HCT116 (cell line): ENCODE measurements at regions not wholly inside any gene's neighbourhood (a gene's known extent, or its start where the extent isn't known, plus 50 kb on each side); places are given as distances from the start of the nearest gene placed in this dataset.

Source experiments
- ATAC-seq: fragments of 200-7000 bp; cut with Tn5 transposase; 2 replicates; pipeline ENCODE4 v1.9.1; 2020; ENCODE audit warnings: mild to moderate bottlenecking, moderate library complexity
- BruUV-seq: library from RNA; stranded (reverse); fragments of 400-500 nt; replicated peaks from 2 replicates; lab custom pipeline; 2021; lab: Mats Ljungman, UMichigan
- CTCF ChIA-PET: fragments of 300-600 bp; sonication (Branson Sonifier 250); formaldehyde crosslinking; loops from one replicate; lab custom pipeline; 2021; ENCODE audit warnings: antibody characterized with exemption; lab: Charles Lee
- POLR2A ChIA-PET: fragments of 300-600, 350-600 bp; sonication (Branson Sonifier 250); formaldehyde crosslinking; loops from one replicate; lab custom pipeline; 2021; ENCODE audit warnings: antibody characterized with exemption; lab: Charles Lee
- RAD21 ChIA-PET, 2 experiments: fragments of 300-600 bp; sonication (Branson Sonifier 250); formaldehyde crosslinking; loops; one replicate each; lab custom pipeline; 2023; ENCODE audit warnings: low total read pairs in 2 of 2; ENCODE audit not compliant: uncharacterized antibody in 2 of 2, unreplicated experiment in 2 of 2, low non-redundant PET in 1 of 2; lab: Charles Lee
- DNase-seq: peaks from one replicate; pipeline ENCODE4 v3.0.0-alpha.2; 2010; ENCODE audit warnings: low read depth, low spot score
- H2AFZ ChIP-seq: fragments of 200-600 bp; shearing (Covaris generic), sonication (generic); 2 replicates; pipeline ENCODE4 v1.6.1; 2017; ENCODE audit warnings: low read depth, mixed run types, mixed read lengths, antibody characterized with exemption, low read length; ENCODE audit not compliant: poor library complexity, severe bottlenecking
- H3K27ac ChIP-seq: 2 replicates; pipeline ENCODE4 v1.5.1; 2012; ENCODE audit warnings: low read depth, low read length
- H3K27me3 ChIP-seq: fragments of 200-600 bp; sonication (generic); 2 replicates; pipeline ENCODE4 v1.6.1; 2016; ENCODE audit warnings: mixed run types, low read length, mixed read lengths; ENCODE audit not compliant: insufficient read depth
- H3K36me3 ChIP-seq, 2 experiments: fragments of 200-500 bp in 1 of 2; fragments of 200-600 bp in 1 of 2; sonication (Bioruptor generic) in 1 of 2; sonication (generic) in 1 of 2; 2 replicates each; pipeline versions ENCODE4 v1.5.1 to v1.6.1; 2014 to 2016; ENCODE audit warnings: low read length in 2 of 2, inconsistent platforms in 1 of 2, mixed read lengths in 1 of 2, mixed run types in 1 of 2; ENCODE audit not compliant: insufficient read depth in 2 of 2, control insufficient read depth in 1 of 2
- H3K4me1 ChIP-seq, 2 experiments: fragments of 200-600 bp in 1 of 2; sonication (generic) in 1 of 2; 2 replicates each; pipeline versions ENCODE4 v1.5.1 to v1.6.1; 2012 to 2017; ENCODE audit warnings: low read length in 2 of 2, inconsistent platforms in 1 of 2, mild to moderate bottlenecking in 1 of 2, mixed read lengths in 1 of 2, mixed run types in 1 of 2, moderate library complexity in 1 of 2; ENCODE audit not compliant: insufficient read depth in 2 of 2, control insufficient read depth in 1 of 2
- H3K4me2 ChIP-seq: fragments of 200-600 bp; sonication (generic); 2 replicates; pipeline ENCODE4 v1.6.1; 2017; ENCODE audit warnings: mixed run types, low read length, mixed read lengths
- H3K4me3 ChIP-seq, 2 experiments: fragments of 200-600 bp in 1 of 2; sonication (generic) in 1 of 2; replicated peaks in 1 of 2; 2 replicates each; pipeline ENCODE4 v1.5.1; 2011 to 2016; ENCODE audit warnings: low read length in 2 of 2, control low read depth in 1 of 2, low read depth in 1 of 2, mild to moderate bottlenecking in 1 of 2, mixed read lengths in 1 of 2, mixed run types in 1 of 2
- H3K79me2 ChIP-seq: fragments of 200-600 bp; sonication (generic); 2 replicates; pipeline ENCODE4 v1.6.1; 2017; ENCODE audit warnings: mild to moderate bottlenecking, mixed run types, low read length, moderate library complexity, mixed read lengths; ENCODE audit not compliant: insufficient read depth
- H3K9ac ChIP-seq: fragments of 200-600 bp; sonication (generic); 2 replicates; pipeline ENCODE4 v1.6.1; 2016; ENCODE audit warnings: low read length, mixed read lengths
- H3K9me2 ChIP-seq: fragments of 200-600 bp; sonication (generic), shearing (Covaris generic); 2 replicates; pipeline ENCODE4 v1.6.1; 2017; ENCODE audit warnings: mixed run types, mild to moderate bottlenecking, moderate library complexity; ENCODE audit not compliant: insufficient read depth
- H3K9me3 ChIP-seq, 2 experiments: fragments of 200-500 bp in 1 of 2; fragments of 200-600 bp in 1 of 2; sonication (Bioruptor generic) in 1 of 2; sonication (generic) in 1 of 2; 2 replicates each; pipeline ENCODE4 v1.6.1; 2014 to 2017; ENCODE audit warnings: low read length in 2 of 2, mixed read lengths in 2 of 2, inconsistent platforms in 1 of 2, low read depth in 1 of 2, mild to moderate bottlenecking in 1 of 2, mixed run types in 1 of 2, moderate library complexity in 1 of 2; ENCODE audit not compliant: control insufficient read depth in 1 of 2, insufficient read depth in 1 of 2
- H4K20me1 ChIP-seq: fragments of 200-600 bp; sonication (generic), shearing (Covaris generic); 2 replicates; pipeline ENCODE4 v1.6.1; 2017; ENCODE audit warnings: mixed run types, mild to moderate bottlenecking, moderate library complexity; ENCODE audit not compliant: insufficient read depth
- CEBPB ChIP-seq: IDR thresholded peaks from 2 replicates; pipeline ENCODE4 v1.6.1; 2012; ENCODE audit warnings: low read depth
- EGR1 ChIP-seq: IDR thresholded peaks from 2 replicates; pipeline ENCODE4 v1.6.1; 2012; ENCODE audit warnings: low read depth
- ELF1 ChIP-seq: IDR thresholded peaks from 2 replicates; pipeline ENCODE4 v1.6.1; 2012; ENCODE audit warnings: low read depth, borderline replicate concordance
- EZH2phosphoT487 ChIP-seq: fragments of 200-600 bp; IDR thresholded peaks from 2 replicates; pipeline ENCODE4 v1.6.1; 2018; ENCODE audit warnings: antibody characterized with exemption, borderline replicate concordance
- POLR2AphosphoS5 ChIP-seq: IDR thresholded peaks from 2 replicates; pipeline ENCODE4 v1.6.1; 2011; ENCODE audit warnings: mild to moderate bottlenecking, low read depth, low read length, moderate library complexity
- RAD21 ChIP-seq: IDR thresholded peaks from 2 replicates; pipeline ENCODE4 v1.6.1; 2012; ENCODE audit warnings: low read depth, mild to moderate bottlenecking
- SRF ChIP-seq: IDR thresholded peaks from 2 replicates; pipeline ENCODE4 v1.6.1; 2012; ENCODE audit warnings: low read depth
- YY1 ChIP-seq: IDR thresholded peaks from 2 replicates; pipeline ENCODE4 v1.6.1; 2011; ENCODE audit warnings: low read length, low read depth, moderate library complexity, mild to moderate bottlenecking; ENCODE audit not compliant: insufficient replicate concordance; ENCODE audit errors: extremely low read depth
- ZFX ChIP-seq: fragments of 450-650 bp; IDR thresholded peaks from 2 replicates; pipeline ENCODE4 v1.6.1; 2017
- intact Hi-C: fragments of 100-400 bp; cut with micrococcal nuclease; formaldehyde crosslinking; loops from 2 replicates; pipeline ENCODE4 v1.10.0; 2022
- TF ChIP-seq, protein P1 (sequence below): IDR thresholded peaks from 2 replicates; pipeline ENCODE4 v1.6.1; 2011; ENCODE audit warnings: mild to moderate bottlenecking, low read length, moderate library complexity; ENCODE audit not compliant: insufficient replicate concordance; ENCODE audit errors: extremely low read depth
- TF ChIP-seq, protein P2 (sequence below): IDR thresholded peaks from 2 replicates; pipeline ENCODE4 v1.6.1; 2012
- TF ChIP-seq, protein P3 (sequence below), 3 experiments: fragments of 200-600 bp in 1 of 3; sonication (generic) in 1 of 3; IDR thresholded peaks in 2 of 3; conservative IDR thresholded peaks in 1 of 3; 2 replicates each; pipeline ENCODE4 v1.5.1; 2012 to 2017; ENCODE audit warnings: low read depth in 2 of 3, low read length in 2 of 3, antibody characterized with exemption in 1 of 3, borderline replicate concordance in 1 of 3, control low read depth in 1 of 3, mild to moderate bottlenecking in 1 of 3, mixed read lengths in 1 of 3, mixed run types in 1 of 3, moderate library complexity in 1 of 3; ENCODE audit not compliant: insufficient read depth in 1 of 3
- TF ChIP-seq, protein P4 (sequence below): IDR thresholded peaks from 2 replicates; pipeline ENCODE4 v1.6.1; 2012; ENCODE audit warnings: low read depth

DNA sequence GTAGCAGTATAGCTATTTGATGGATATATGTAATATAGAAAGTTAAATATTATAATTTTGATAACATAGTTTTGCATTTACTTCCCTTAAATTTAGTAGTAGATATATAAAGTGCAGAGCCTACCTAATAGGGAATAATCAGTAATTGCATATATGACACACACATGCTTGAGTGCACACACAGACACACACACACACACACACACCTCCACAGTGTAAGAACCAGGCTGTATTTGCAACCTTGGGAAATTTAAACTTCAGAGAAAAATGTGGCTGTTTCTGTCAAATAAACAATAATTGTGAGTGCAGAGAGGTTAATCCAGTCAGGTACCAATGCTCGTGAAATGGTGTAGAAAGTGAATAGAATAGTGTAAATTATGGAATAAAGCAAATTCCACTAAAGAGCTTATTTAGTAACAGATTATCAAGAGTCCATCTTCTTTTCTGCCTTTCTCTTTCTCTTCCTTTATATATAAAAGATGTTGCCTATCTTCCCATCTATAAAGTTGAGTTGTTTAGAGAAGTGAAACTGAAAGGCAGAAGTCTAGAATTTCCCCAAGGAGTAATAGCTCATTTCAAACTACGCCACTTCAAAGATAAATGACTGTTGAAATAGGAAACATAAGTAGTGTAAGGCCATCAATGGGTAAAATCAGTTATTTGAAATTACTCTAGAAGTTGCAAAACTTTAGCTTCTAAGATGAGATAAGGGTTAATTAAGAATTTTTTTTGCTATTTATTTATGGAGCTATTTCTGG, 273.7 kb downstream of the SRGAP2C start:
- no peak overlapping the region for H3K4me2 ChIP-seq
- H3K36me3 ChIP-seq = no peaks in the 10 kb centered on the region
- DNase-seq = no peak
- no peaks in the 10 kb centered on the region for H4K20me1 ChIP-seq
- H3K79me2 ChIP-seq = no peaks in the 10 kb centered on the region
- TF ChIP-seq, protein P1, sequence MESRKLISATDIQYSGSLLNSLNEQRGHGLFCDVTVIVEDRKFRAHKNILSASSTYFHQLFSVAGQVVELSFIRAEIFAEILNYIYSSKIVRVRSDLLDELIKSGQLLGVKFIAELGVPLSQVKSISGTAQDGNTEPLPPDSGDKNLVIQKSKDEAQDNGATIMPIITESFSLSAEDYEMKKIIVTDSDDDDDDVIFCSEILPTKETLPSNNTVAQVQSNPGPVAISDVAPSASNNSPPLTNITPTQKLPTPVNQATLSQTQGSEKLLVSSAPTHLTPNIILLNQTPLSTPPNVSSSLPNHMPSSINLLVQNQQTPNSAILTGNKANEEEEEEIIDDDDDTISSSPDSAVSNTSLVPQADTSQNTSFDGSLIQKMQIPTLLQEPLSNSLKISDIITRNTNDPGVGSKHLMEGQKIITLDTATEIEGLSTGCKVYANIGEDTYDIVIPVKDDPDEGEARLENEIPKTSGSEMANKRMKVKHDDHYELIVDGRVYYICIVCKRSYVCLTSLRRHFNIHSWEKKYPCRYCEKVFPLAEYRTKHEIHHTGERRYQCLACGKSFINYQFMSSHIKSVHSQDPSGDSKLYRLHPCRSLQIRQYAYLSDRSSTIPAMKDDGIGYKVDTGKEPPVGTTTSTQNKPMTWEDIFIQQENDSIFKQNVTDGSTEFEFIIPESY = no peak
- TF ChIP-seq POLR2AphosphoS5 (no peak), ZFX (no peak), CEBPB (no peak), EZH2phosphoT487 (no peak), SRF (no peak), ELF1 (no peak), RAD21 (no peak), EGR1 (no peak), YY1 (no peak)
- TF ChIP-seq, protein P2, sequence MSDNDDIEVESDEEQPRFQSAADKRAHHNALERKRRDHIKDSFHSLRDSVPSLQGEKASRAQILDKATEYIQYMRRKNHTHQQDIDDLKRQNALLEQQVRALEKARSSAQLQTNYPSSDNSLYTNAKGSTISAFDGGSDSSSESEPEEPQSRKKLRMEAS = no peak
- TF ChIP-seq, protein P3, sequence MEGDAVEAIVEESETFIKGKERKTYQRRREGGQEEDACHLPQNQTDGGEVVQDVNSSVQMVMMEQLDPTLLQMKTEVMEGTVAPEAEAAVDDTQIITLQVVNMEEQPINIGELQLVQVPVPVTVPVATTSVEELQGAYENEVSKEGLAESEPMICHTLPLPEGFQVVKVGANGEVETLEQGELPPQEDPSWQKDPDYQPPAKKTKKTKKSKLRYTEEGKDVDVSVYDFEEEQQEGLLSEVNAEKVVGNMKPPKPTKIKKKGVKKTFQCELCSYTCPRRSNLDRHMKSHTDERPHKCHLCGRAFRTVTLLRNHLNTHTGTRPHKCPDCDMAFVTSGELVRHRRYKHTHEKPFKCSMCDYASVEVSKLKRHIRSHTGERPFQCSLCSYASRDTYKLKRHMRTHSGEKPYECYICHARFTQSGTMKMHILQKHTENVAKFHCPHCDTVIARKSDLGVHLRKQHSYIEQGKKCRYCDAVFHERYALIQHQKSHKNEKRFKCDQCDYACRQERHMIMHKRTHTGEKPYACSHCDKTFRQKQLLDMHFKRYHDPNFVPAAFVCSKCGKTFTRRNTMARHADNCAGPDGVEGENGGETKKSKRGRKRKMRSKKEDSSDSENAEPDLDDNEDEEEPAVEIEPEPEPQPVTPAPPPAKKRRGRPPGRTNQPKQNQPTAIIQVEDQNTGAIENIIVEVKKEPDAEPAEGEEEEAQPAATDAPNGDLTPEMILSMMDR (IDR thresholded peaks at IDR 0.05 in 2 of 3, conservative IDR thresholded peaks at IDR 0.05 in 1 of 3; ENCODE audit: borderline replicate concordance in 1 of 3, insufficient read depth in 1 of 3, low read depth in 2 of 3, low read length in 2 of 3) = no peak
- TF ChIP-seq, protein P4, sequence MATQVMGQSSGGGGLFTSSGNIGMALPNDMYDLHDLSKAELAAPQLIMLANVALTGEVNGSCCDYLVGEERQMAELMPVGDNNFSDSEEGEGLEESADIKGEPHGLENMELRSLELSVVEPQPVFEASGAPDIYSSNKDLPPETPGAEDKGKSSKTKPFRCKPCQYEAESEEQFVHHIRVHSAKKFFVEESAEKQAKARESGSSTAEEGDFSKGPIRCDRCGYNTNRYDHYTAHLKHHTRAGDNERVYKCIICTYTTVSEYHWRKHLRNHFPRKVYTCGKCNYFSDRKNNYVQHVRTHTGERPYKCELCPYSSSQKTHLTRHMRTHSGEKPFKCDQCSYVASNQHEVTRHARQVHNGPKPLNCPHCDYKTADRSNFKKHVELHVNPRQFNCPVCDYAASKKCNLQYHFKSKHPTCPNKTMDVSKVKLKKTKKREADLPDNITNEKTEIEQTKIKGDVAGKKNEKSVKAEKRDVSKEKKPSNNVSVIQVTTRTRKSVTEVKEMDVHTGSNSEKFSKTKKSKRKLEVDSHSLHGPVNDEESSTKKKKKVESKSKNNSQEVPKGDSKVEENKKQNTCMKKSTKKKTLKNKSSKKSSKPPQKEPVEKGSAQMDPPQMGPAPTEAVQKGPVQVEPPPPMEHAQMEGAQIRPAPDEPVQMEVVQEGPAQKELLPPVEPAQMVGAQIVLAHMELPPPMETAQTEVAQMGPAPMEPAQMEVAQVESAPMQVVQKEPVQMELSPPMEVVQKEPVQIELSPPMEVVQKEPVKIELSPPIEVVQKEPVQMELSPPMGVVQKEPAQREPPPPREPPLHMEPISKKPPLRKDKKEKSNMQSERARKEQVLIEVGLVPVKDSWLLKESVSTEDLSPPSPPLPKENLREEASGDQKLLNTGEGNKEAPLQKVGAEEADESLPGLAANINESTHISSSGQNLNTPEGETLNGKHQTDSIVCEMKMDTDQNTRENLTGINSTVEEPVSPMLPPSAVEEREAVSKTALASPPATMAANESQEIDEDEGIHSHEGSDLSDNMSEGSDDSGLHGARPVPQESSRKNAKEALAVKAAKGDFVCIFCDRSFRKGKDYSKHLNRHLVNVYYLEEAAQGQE = no peak
- intact Hi-C loops = no loop called here
- H3K9me3 ChIP-seq = no peaks in the 10 kb centered on the region
- H3K9ac ChIP-seq = no peak overlapping the region
- ChIA-PET RAD21 (no interaction called here), POLR2A (no interaction called here), CTCF (no interaction called here)
- H3K27ac ChIP-seq = no peak overlapping the region
- H3K9me2 ChIP-seq = no peaks in the 10 kb centered on the region
- no peak for ATAC-seq
- H3K27me3 ChIP-seq = peaks cover 9% of the 10 kb centered on the region
- no peaks in the 10 kb centered on the region for H3K4me1 ChIP-seq
- H2AFZ ChIP-seq = no peak overlapping the region
- H3K4me3 ChIP-seq = no peak overlapping the region
- BruUV-seq = no TSS peak
